Activated CD4-positive, alpha-beta T cell treated with anti-CD3 and anti-CD28 coated beads, Interleukin-2, amount 50 U/mL, for 4 hours (primary cell): ENCODE measurements at regions not wholly inside any gene's neighbourhood (a gene's known extent, or its start where the extent isn't known, plus 50 kb on each side); places are given as distances from the start of the nearest gene placed in this dataset.
"Not testable (repeated sequence)": the region's sequence is repeated elsewhere in the genome, so short reads cannot be mapped to it uniquely, and the experiment has no call there.

Source experiments
- DNase-seq, 2 experiments: peaks; one replicate each; pipeline ENCODE4 v3.0.0-alpha.2; 2020

DNA sequence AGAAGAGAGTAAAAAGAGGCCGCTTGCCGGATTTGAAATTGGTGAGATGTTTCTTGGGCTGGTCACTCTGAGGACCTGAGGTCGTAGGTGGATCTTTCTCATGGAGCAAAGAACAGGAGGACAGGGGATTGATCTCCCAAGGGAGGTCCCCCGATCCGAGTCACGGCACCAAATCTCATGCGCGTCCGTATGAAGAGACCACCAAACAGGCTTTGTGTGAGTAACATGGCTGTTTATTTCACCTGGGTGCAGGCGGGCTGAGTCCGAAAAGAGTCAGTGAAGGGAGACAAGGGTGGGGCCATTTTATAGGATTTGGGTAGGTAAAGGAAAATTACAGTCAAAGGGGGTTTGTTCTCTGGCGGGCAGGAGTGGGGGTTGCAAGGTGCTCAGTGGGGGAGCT is 803.6 kb upstream of the ID2 start:
- not testable (repeated sequence) for DNase-seq

DNA sequence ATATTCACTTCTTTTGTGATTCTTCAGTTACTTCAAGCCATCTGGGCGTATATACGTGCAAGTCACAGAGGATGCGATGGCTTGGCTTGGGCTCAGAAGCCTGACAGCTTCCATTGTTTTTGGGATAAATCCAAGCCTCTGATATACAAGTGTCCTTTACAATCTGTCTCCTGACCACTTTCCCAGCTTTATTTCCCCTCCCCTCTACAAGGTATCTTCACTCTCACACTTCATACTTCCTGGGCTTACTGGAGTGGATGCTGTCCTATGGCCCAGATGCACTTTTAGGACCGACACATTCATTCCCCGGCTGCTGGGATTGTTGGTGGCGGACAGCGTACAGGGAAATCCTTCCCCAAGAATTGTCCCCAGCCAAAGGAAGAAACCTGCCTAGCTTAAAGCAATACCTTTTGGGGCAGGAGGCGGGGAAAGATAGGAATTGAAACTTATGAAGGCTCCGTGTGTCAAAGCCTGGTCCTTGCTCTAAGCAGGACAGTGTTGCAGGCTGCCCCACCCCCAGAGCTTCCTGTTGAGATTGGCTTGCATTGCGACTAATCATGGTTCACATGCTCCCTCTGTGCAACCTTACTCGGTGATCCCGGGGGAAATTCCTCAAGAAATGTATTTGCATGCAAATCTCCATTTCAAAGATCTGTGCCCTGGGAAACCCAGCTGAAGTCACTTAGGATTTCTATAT is 802.9 kb upstream of the ID2 start:
- DNase-seq: no peak

DNA sequence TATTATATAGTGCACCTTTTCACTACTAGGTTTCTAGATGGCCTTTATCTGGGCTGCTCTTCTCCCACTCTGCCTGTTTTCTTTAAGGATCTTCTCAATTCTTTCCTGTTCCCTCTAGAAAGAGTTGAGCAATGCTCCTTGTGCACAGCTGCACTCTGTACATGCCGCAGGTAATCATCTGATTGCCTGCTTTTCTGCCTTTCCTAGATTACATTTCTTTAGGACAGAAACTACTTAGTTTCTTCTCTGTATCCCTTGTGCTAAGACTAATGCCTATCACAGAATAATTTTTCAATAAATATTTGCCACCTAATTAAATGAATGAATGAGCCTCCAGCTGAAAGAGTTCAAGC is 802.4 kb upstream of the ID2 start:
- DNase-seq: no peak

DNA sequence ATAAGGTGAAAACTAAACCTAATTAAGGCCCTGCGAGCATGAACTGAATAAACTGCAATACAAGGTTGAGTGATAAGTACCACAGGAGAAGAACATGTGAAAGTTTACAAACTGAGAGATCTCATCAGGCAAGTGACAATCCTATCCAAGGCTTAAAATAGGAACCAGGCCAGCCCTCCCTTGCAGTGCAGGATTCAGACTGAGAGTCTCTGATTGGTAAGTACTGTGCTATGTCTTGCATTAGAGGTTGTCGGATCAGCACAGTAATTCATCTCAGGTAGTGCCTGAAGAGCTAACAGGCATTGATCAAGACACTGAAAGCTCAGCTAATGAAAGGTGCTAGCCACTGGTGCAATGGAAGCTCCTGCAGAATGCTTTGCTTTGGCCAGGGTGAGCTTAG is 801.7 kb upstream of the ID2 start:
- DNase-seq: no peak

DNA sequence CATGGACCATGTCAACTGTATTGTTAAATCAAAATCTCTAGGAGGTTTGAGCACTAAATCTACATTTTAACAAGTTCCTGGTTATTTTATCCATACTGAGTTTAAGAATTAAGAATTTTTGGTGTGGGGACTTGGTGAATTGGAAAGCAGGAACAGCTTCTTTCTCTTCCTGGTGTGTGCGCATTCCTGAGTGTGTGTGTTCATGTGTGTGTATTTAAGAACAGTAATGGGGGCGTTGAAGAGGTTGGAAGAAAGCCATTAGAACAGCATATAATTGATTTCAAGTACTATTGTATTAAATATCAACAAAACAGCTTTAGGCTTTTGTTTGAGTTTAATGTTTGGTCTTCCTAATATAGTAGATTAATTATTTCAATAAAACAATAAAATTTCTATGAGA is 801.3 kb upstream of the ID2 start:
- DNase-seq: no peak

DNA sequence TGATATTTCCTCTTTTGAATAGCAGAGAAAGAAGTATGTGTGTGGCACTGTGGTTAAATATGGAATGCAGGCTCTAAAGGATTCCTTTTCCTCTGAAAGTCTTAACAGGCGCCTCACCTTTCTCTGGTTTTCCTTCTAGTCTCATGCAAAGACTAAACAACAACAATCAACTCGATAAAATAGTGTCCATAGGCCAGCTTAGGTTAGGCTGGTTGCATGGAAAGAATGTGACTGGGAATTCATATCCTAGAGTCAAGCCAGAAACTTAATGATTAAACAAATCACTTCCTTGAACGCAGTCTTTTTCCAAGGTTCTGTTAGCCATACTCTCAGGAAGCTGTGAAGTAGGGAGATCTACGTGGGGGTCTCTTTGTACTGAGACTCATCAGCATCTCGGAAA is 800.8 kb upstream of the ID2 start:
- DNase-seq: no peak

DNA sequence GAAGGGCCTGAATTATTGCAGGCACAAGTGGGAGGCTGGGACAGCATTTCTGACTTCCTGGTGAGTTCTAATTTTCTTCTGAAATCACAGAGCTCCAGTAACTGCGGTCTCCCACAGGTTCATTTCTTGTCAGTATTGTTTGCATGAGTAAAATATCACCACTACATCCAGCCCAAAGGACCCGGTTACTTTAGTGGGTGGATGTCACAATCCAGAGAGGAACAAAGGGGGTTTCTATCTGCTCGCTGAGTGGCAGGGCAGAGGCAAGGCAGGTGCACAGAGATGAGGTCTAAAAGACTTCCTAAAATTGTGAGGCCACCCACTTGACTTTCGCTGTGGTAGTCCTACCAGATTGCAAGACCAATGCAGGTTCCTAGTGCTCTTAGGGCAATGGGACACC is 800.4 kb upstream of the ID2 start:
- DNase-seq: no peak

DNA sequence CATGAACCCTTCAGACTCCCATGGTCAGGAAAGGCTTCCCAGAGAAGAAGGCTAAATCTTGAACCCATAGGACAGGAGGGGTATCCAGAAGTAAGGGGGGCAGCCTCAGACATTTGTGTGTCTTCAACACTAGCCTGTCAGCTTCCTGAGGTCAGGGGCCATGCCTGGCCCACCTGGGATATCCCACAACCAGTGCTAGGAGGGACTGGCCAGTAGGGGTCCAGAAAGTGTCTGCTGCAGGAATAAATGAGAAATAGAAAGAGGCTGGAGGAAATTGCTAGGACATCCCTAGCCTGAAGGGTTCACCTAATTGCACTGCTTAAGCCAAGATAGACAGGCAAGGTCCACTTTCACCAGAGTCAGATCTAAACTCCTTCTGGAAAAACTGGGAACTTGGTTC is 799.6 kb upstream of the ID2 start:
- DNase-seq: no peak

DNA sequence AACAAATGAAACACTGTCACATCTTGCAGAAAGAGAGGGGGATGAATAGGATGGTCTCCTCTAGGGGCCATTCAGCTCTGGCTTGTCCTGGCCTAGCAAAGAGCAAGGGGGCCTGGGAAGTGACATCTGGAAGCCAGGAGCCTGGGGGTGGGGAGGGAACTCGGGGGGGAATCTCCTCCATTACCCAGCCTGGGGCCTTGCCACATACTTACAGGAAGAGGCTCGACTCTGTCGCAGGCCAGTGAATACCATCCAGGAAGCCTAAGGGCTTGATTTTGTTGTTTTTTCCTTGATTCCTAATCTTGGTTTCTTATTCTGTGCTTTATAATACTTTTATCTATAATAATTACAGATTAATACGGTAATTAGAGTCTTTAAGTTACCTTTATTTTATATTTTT is 797.5 kb upstream of the ID2 start:
- no peak for DNase-seq

DNA sequence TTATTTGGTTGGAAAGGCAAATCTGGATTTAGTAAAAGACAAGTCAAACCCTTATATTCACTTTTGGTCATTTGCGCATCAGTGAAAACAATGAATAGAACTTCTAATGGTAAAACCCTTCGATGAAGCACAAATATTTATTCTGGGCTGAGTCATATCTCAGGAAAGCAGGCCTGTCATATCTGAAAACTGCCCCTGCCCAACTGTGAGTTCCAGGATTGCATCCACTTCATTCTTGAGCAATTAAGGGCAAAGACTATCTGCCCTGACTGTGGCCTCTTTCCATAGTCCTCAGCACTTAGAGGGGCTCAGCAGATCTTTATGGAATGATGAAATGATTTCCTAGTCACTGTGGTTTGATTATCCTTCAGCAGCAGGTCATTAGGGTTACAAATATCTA is 795.2 kb upstream of the ID2 start:
- no peak for DNase-seq

DNA sequence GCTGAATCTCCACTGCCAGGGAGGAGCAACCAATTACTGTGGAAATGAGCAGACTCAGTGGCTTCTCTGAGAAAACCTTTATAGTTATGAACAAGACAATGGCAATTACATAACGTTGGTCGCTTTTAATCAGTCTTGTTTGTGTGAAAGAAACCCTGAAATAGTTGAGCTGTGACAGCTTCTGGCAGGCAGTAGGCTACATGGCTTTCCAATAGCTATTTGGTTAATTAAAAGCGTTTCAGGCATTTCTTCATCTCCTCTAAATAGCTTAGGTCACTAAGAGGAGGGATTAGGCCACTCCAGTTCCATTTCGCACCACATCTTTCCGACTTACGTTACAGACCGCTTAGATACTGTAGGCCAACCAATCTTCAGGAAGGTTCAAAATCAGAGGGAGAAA is 794.4 kb upstream of the ID2 start:
- DNase-seq: no peak

DNA sequence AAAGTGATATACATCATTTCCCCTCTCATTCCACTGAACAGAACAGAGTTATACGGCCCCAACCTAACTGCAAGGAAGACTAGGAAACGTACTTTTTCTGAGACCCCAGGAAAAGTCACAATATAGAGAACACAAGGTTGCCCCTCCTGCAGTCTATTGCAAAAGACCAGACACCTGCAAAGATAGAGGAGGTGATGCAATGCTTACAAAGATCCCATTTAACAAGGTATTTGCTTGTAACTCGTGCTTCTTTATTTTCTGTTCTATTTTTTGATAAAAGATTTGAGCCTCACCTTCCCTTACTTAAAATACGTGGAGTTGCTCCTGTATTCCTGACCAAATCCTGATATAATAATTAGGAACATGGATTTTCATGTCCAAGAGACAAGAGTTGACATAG is 793.0 kb upstream of the ID2 start:
- DNase-seq: no peak

DNA sequence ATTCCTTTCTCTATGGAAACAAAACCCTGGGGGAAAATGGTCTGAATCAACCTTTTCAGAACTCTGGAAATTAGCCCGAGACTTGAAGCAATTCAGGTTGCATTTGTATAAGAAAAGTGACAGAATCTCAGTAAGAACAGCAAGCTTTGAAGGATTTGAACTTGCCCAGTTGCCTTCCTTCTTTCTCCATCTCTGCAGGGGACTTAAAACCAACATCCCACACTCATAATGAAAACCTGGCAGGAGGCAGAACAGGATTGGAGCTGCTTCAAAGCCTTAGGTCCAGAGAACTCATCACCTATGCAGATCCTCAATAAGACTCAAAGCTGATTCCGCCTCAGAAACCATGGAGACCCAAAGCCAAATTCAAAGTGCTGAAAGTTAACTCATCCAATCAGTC is 790.5 kb upstream of the ID2 start:
- DNase-seq: no peak

DNA sequence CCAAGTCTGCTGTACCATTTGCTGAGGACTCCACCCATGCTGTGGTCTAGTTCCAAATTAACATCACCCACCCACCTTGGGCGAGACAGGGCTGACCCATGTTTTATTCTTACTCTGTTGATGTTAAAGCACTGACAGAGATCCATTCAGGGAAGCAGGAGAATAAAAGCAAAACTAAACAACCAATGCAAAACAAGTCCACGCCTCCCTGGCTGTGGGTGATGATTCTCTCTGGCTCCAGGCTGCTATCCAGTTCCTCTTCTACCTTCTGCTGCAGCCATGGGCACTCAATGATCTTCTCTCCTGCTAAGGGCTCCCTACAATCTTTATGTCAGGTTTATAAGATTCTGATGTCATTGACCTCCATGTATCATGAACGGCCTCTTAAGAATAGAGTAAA is 786.6 kb upstream of the ID2 start:
- no peak for DNase-seq

DNA sequence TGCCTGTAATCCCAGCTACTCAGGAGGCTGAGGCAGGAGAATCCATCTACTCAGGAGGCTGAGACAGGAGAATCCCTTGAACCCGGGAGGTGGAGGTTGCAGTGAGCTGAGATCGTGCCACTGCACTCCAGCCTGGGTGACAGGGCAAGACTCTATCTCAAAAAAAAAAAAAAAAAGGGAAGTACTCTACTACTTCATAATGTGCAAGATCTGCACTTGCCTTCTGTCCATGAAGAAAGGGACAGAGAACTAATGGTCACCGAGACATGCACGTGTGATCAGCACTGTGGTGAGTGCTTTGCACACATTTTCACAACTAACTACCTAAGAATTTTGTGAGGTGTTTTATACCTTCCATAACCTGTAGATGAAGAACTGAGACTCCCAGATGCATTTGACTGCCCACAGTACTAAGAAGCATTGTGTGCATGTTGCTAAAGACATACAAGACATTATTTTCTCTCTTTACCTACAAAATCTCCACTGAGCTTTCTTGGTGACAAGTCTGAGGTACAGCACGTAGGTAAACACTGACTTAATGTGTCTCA is 784.8 kb upstream of the ID2 start:
- no peak for DNase-seq

DNA sequence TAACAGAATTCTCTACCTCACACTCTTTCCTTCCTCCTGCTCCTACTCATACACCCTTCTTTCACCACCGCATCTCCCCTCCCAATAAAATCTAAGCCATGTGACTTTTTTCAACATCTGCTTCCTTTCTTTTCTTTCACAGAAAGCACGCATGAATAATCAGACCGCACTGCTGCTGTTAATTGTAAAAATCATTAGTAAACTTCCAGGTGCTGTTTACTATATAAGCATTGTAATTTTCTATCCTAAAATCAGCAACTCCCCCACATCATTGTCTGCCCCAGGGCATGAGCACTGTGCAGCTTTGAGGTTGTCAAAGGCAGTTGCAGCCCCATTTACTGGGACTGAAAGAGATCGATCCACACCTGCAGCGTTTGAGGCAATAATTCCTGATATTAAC is 782.6 kb upstream of the ID2 start:
- DNase-seq: no peak

DNA sequence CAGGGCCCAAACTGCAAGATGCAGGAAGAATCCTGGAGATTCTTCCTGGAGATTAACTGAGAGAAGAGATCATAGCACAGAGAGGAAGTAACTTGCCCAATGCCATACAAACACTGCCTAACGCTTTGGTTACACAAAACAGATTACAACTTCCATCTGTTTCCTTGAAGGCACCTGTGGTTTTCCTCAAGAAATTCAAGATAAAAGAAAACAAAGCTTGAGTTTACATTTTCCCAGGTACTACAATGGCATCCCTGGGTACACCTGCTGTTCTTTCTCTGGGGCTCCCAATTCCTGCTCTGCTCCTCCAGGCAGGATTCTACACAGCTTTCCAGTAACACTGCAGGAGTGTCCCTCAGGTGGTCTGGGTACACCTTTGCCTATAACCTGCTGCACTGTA is 781.9 kb upstream of the ID2 start:
- no peak for DNase-seq

DNA sequence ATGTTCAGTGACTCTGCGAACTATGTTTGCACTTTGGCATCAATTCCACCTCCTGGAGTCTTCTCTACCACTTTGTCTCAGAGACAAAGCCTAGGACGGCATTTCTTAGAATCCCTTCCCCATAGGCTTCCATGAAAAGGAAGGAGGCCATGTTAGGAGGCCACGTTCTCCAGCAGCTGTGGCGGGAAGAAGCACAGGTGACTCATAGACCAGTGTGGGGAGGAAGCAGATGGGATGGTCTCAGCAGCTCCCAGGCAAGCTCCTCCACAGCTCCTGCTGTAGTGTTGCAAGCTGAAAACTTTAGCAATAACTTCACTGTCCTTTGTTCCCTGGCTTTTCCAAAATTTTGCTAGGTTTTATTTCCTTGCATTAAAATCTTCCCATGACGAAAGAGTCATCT is 781.3 kb upstream of the ID2 start:
- no peak for DNase-seq

DNA sequence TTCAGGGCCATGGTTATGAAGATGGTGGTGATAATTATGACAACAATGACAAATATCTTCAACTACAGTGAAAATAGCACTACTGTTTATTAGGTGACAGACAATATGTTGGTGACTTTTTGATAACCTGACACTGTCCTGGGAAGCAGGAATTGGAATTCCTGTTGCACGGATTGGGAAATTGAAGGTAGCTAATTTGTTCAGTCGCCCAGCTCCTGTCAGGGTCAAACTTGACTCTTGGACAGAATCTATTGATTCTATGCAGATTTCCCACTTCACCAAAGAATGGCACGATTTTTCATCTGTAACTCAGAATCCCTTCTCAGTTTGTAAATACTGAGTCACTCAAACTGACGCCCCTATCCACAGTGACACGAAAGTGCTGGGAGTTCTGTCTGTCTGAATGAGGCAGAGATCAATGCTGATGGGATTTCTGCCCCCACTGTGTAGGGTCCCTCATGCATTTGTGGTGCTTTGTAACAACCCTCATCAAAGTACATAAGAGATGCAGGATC is 779.5 kb upstream of the ID2 start:
- DNase-seq: no peak

DNA sequence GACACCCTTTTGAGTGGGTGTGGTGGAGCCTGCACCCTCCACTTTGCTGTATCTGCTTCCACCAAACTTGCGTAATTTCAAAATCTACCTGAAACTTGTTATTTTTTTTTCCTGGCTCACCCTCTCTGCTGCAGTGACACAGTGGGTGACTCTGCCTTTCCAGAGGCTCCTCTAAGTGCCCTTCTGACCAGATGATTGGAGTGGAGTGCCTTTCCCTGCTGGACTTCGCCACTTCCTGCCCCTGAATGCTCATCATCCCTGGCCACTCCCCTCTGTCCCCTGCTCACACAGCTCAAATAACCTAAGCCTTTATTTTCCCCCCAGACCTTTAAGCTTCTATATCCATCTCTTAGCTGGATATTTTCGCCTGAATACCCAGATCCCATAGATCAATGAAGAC is 777.5 kb upstream of the ID2 start:
- no peak for DNase-seq

DNA sequence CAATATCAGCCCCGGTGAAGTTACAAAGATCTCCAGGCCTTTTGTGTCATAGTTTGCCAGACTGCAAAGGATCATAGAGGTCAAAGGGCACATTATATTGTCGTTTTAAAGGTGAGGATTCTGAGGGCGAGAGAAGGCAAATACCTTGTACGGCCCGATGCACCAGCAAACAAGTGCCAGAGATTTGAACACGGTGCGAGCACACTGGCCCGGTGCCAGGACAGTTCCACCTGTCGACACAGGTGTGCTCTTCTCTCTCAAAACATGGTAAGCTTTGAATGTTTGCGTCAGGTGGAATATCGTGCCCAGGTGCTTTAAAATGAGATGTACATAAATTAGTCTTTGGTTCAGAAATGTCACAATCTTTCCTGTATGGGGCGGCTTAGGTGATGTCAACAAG is 776.1 kb upstream of the ID2 start:
- no peak for DNase-seq

DNA sequence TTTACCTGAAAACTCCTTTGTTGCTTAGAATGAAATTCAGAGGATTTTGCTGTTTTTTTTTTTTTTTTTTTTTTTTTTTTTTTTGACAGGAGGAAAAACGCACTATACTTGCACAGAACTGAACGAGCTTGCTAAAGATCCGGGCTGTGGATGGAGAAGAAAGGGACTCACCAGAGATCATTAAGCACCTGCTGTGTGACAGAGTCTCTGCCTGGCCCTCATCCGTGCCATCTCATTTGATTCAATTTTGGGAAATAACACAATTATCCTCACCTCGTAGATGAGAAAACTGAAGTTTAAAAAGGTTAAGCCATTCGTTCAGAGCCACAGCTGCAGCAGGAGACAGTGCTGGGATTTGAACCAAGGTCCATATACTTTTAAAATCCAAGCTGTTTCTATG is 775.4 kb upstream of the ID2 start:
- DNase-seq: no peak

DNA sequence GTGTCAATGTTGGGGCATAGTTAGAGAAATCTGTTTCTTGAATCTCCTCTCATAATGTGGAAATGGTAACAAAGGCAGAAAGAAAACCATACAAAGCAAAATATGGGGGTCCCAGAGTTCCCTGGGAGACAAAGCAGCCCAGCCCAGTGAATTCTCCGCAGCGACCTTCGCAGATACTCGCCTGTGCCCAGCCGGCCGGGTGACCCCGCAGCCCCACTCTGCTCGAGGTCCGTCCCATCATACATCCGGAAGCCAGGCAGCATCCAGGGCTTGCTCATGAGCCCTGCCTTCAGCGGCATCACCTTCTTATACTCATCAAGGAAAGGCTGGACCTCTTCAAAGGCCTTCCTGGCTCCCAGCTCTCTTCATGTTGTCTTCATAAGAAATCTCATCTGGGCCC is 774.8 kb upstream of the ID2 start:
- DNase-seq: no peak

DNA sequence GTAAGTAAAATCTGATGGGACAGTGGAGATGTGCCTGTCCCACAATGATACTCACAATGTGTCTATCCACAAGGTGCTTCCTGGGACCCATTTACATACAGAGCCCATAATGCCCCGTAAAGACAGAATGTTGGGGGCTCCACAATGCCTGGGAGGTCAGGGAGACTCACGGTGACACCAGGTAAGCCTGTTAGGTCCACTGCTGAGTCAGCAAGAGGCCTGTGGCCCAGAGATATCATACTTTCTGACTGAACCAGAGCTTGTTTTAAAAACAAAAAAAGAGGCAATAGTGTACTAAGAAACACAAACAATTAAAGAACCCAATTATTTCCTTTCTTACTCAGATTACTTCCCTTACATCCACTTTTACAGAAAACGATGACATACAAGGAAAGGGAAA is 771.1 kb upstream of the ID2 start:
- no peak for DNase-seq

DNA sequence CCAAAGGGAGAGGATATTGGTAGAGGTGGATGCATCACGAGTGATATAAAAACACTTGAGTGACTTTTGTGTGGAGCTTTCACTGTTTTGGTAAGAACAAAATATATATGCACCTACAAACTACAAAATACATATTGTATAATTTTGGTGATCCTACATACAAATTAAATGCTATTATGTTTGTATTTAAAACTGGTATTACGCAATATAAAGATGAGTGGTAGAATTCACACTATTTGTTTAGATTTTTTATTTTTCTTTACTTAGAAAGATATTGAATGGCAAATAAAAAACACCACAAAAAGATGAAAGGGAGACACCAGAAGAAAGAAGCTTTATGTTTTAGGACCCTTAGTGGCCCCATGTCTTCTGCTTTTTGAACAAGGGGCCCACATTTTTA is 770.7 kb upstream of the ID2 start:
- no peak for DNase-seq

DNA sequence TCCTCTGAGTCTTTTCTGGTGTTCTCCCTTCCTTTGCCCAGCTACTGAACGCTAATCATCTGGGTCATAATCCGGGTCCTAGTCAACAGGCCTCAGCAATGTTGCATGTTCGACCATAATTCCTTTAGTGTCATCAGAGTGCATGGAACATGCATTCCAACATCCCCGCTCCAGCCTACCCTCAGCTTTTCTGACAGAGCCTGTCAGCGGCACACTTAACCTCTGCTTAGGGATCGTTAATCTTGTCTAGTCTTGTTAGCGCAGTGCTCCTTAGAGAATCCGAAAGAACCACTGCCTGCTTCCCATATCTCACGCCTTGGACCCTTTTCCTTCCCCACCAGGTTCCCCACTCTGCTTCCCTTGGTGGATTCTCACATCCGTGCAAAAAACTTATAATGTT is 767.9 kb upstream of the ID2 start:
- DNase-seq: no peak
